Glomerular visceral epithelial cell (primary cell): ENCODE measurements at regions not wholly inside any gene's neighbourhood (a gene's known extent, or its start where the extent isn't known, plus 50 kb on each side); places are given as distances from the start of the nearest gene placed in this dataset.
"Not testable (repeated sequence)": the region's sequence is repeated elsewhere in the genome, so short reads cannot be mapped to it uniquely, and the experiment has no call there.

Source experiments
- DNase-seq: peaks from one replicate; pipeline ENCODE4 v3.0.0-alpha.2; 2016; ENCODE audit errors: extremely low spot score

GRCh38 chr3:153746211-153746610 lies 375.0 kb upstream of the ARHGEF26 start:
- DNase-seq, result no peak

GRCh38 chr3:153749070-153749610 lies 372.1 kb upstream of the ARHGEF26 start:
- DNase-seq, result no peak

GRCh38 chr3:153752405-153753027 lies 368.7 kb upstream of the ARHGEF26 start:
- DNase-seq, result no peak

- no peak for DNase-seq
These were observed 368.2 kb upstream of the ARHGEF26 start for GRCh38 chr3:153753035-153753434.

- DNase-seq, result no peak
These were observed 364.4 kb upstream of the ARHGEF26 start for GRCh38 chr3:153756816-153757215.

- no peak for DNase-seq
These were observed 363.4 kb upstream of the ARHGEF26 start for GRCh38 chr3:153757839-153758238.

- DNase-seq, result no peak
These were observed 360.2 kb upstream of the ARHGEF26 start for GRCh38 chr3:153760948-153761347.

- no peak for DNase-seq
These were observed 358.6 kb upstream of the ARHGEF26 start for GRCh38 chr3:153762411-153763235.

- no peak for DNase-seq
These were observed 353.3 kb upstream of the ARHGEF26 start for GRCh38 chr3:153767601-153768560.

GRCh38 chr3:153768561-153769469 lies 352.4 kb upstream of the ARHGEF26 start:
- peak; percentile 48 for DNase-seq

GRCh38 chr3:153783106-153783505 lies 338.1 kb upstream of the ARHGEF26 start:
- no peak for DNase-seq

- no peak for DNase-seq
These were observed 337.3 kb upstream of the ARHGEF26 start for GRCh38 chr3:153783741-153784480.

- DNase-seq, result no peak
These were observed 335.3 kb upstream of the ARHGEF26 start for GRCh38 chr3:153785901-153786300.

- no peak for DNase-seq
These were observed 331.8 kb upstream of the ARHGEF26 start for GRCh38 chr3:153789380-153789779.

GRCh38 chr3:153797056-153797455 lies 324.1 kb upstream of the ARHGEF26 start:
- not testable (repeated sequence) for DNase-seq

- DNase-seq, result no peak
These were observed 312.1 kb upstream of the ARHGEF26 start for GRCh38 chr3:153809097-153809496.

- no peak for DNase-seq
These were observed 302.9 kb upstream of the ARHGEF26 start for GRCh38 chr3:153818338-153818737.

GRCh38 chr3:153820035-153820434 lies 301.2 kb upstream of the ARHGEF26 start:
- DNase-seq, result no peak

- DNase-seq, result peak; percentile 65
These were observed 292.8 kb upstream of the ARHGEF26 start for GRCh38 chr3:153828346-153828745.

GRCh38 chr3:153829606-153830170 lies 291.5 kb upstream of the ARHGEF26 start:
- DNase-seq, result no peak
